Sigmoid colon (tissue), 4 donors: ENCODE measurements at regions not wholly inside any gene's neighbourhood (a gene's known extent, or its start where the extent isn't known, plus 50 kb on each side); places are given as distances from the start of the nearest gene placed in this dataset.

Source experiments
- EP300 ChIP-seq, 4 donors: sonication (generic); formaldehyde crosslinking; IDR thresholded peaks; one replicate each; pipeline ENCODE4 v1.6.1; 2017; ENCODE audit warnings: antibody characterized with exemption in 4 of 4
- POLR2A ChIP-seq, 2 donors: fragments of 450-650 bp; IDR thresholded peaks; one replicate each; pipeline ENCODE4 v1.6.1; 2016; ENCODE audit warnings: antibody characterized with exemption in 2 of 2, mild to moderate bottlenecking in 2 of 2, moderate library complexity in 2 of 2
- TF ChIP-seq, protein P1 (sequence below), 4 experiments: fragments of 450-650 bp in 3 of 4; fragments of 200-600 bp in 1 of 4; IDR thresholded peaks; one replicate each; pipeline ENCODE4 v1.5.1; 2016 to 2019; ENCODE audit warnings: antibody characterized with exemption in 4 of 4, mild to moderate bottlenecking in 3 of 4, moderate library complexity in 2 of 4

DNA sequence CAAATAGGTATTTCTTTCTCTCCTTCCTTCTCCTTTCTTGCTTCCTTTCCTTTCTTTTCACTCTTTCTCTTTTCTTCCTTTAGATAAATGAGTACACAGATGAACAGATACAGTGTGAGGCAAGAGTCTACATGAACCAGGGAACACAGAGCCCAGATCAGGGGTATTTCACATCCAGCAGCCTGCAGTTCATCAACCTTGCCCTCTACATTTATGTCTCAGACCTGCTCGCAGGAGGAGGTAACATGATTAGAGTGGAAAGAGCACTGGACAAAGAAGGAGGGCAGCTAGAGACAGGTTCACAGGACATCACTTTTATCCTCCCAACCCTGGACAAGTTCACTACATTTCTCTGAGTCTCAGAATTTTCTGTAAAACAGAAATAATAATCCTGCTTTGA lies 773.1 kb downstream of the NTRK3 start:
- TF ChIP-seq, protein P1, sequence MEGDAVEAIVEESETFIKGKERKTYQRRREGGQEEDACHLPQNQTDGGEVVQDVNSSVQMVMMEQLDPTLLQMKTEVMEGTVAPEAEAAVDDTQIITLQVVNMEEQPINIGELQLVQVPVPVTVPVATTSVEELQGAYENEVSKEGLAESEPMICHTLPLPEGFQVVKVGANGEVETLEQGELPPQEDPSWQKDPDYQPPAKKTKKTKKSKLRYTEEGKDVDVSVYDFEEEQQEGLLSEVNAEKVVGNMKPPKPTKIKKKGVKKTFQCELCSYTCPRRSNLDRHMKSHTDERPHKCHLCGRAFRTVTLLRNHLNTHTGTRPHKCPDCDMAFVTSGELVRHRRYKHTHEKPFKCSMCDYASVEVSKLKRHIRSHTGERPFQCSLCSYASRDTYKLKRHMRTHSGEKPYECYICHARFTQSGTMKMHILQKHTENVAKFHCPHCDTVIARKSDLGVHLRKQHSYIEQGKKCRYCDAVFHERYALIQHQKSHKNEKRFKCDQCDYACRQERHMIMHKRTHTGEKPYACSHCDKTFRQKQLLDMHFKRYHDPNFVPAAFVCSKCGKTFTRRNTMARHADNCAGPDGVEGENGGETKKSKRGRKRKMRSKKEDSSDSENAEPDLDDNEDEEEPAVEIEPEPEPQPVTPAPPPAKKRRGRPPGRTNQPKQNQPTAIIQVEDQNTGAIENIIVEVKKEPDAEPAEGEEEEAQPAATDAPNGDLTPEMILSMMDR (IDR thresholded peaks at IDR 0.05): no peak
- TF ChIP-seq POLR2A (IDR thresholded peaks at IDR 0.05) (no peak), EP300 (IDR thresholded peaks at IDR 0.05) (no peak)
